Fibroblast of villous mesenchyme (primary cell): ENCODE measurements at regions not wholly inside any gene's neighbourhood (a gene's known extent, or its start where the extent isn't known, plus 50 kb on each side); places are given as distances from the start of the nearest gene placed in this dataset.

Experiments used
- DNase-seq: peaks from one replicate; pipeline ENCODE4 v3.0.0-alpha.2; 2010; ENCODE audit warnings: low read depth
- H3K4me3 ChIP-seq: 2 replicates; pipeline ENCODE4 v1.5.1; 2011; ENCODE audit warnings: low read depth, mild to moderate bottlenecking, low read length
- TF ChIP-seq, protein P1 (sequence below): IDR thresholded peaks from 2 replicates; pipeline ENCODE4 v1.5.1; 2012; ENCODE audit warnings: low read depth, mild to moderate bottlenecking, low read length; ENCODE audit not compliant: insufficient read depth

DNA sequence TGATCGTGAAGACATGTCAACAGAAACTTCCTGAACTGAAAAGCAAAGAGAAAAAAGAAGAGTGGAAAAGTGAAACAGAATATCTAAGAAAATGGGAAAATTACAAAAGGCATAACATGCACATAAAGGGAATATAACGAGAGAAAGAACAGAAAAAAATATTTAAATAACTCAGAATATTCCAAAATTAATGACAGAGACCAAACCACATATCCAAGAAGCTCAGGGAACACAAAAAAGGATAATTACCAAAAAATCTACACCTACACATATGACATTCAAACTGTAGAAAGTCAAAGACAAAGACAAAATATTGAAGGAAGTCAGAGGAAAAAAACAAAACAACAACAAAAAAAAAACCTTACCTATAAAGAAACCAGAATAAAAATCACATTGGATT, 105.5 kb downstream of the OR13A1 start:
- H3K4me3 ChIP-seq = no peak overlapping the region
- TF ChIP-seq, protein P1, sequence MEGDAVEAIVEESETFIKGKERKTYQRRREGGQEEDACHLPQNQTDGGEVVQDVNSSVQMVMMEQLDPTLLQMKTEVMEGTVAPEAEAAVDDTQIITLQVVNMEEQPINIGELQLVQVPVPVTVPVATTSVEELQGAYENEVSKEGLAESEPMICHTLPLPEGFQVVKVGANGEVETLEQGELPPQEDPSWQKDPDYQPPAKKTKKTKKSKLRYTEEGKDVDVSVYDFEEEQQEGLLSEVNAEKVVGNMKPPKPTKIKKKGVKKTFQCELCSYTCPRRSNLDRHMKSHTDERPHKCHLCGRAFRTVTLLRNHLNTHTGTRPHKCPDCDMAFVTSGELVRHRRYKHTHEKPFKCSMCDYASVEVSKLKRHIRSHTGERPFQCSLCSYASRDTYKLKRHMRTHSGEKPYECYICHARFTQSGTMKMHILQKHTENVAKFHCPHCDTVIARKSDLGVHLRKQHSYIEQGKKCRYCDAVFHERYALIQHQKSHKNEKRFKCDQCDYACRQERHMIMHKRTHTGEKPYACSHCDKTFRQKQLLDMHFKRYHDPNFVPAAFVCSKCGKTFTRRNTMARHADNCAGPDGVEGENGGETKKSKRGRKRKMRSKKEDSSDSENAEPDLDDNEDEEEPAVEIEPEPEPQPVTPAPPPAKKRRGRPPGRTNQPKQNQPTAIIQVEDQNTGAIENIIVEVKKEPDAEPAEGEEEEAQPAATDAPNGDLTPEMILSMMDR = no peak
- DNase-seq = no peak

DNA sequence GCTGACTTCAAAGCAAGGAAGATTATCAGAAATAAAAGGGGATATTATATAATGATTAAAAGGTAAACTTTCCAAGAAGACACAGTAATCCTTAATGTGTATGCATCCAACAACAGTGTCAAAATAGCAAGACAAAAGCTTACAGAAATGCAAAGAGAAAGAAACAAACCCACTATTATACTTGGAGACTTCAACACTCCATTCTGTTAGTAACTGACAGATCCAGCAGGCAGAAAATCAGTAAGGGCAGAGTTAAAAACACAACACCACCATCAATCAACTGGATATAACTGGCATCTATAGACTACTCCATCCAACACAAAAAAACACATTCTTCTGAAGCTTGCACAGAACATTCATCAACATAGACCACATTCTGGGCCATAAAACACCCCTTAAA, 103.8 kb downstream of the OR13A1 start:
- no peak for DNase-seq
- H3K4me3 ChIP-seq = no peak overlapping the region
- TF ChIP-seq, protein P1 = no peak

DNA sequence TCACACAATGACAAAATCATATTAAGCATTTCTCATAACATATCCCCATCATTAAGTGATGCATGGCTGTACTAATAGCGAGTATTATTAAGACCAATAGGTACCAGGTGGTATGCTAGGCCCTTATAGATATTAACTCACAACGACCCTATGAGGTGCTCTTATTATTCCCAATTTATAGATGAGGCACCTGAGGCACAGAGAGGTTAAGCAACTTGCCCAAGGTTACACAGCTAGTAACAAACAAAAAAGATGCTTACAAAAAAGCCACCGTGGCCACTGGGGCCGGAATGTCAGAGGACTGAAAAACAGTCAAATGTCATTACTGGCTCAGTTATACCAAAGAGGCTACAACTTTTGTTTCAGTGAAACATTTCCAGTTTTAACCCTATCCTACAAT, 96.0 kb downstream of the OR13A1 start:
- TF ChIP-seq, protein P1 = no peak
- no peak for DNase-seq
- no peak overlapping the region for H3K4me3 ChIP-seq

DNA sequence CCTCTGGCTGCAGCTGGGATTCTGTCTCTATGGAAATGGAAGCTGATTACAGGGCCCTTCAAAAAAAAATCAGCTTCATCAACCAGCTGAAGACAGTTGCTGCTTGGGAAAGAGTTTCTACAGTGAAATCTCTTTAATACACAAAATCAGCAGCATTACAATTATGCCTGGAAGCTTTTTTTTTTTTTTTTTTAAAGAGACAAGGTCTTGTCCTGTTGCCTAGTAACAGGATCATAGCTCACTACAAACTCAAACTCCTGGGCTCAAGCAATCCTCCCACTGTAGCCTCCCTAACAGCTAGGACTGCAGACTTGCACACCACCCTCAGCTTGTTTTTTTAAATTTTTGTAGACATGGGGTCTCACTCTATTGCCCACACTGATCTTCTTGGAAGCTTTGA, 94.5 kb downstream of the OR13A1 start:
- no peak overlapping the region for H3K4me3 ChIP-seq
- TF ChIP-seq, protein P1 = no peak
- no peak for DNase-seq

DNA sequence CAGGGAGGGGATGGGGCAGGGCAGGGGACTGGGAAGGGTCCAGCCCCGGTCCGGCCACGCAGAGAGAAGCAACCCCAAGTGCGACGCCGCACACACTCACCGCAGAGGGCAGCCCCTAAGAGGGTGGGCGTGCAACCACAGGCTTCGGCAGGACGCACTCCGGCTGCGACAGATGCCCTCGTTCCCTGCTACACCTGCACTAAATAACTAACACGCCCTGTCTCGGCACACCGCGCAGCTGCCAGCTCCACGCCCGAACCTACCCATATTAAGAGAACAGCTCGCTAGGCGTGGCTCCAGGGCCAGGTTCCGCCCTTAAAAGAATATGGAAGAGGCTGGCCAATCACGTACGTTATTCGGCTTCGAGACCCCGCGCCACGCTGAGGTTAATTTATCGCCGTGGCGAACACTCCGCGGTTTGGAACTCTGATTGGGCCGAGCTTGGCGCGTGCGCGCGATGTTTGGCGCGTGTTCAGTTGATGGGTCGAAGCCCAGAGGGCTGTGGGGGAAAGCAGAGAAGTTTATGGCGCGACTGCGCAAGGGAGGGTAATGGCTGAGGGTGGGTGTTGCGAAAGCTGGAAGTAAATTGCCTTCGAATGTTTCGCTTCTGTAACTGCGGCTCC, 91.1 kb downstream of the OR13A1 start:
- TF ChIP-seq, protein P1 = no peak
- no peak overlapping the region for H3K4me3 ChIP-seq
- no peak for DNase-seq

DNA sequence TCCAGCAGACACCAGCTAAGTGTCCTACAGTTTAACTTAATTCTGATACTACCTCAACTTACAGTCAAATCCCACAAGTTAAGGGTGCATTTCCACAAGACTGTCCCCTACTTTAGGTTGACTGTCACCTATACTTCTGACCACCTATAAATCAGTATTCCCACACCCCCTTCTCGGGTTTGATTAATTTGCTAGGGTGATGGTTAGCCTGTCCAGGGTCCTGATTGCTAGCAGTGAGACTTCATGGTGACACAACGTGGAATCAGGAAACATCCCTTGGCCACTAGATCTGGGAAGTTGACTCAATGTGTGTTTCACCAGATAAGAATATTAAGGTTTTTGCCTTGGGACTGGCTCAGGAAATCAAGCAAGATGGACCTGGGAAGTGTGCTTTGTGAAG, 88.4 kb downstream of the OR13A1 start:
- TF ChIP-seq, protein P1 = no peak
- H3K4me3 ChIP-seq = no peak overlapping the region
- no peak for DNase-seq

DNA sequence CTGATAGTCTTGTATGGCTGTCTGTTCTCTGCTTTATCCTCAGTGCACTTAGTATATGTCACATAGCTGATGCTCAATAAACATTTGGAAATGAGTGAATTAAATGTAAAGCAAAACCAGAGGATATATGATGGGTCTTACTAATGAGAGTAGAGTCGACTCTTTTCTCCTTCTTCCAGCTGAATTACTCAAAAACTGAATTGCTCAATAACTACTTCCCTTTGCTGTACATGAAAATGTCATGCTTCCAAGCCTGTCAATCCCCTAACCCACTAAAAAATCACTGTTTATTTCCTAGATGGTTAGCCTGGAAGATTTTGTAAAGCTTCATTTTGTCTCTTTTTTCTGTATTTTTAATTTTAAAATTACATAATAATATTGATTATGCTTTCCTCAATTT, 88.0 kb downstream of the OR13A1 start:
- no peak for DNase-seq
- H3K4me3 ChIP-seq = no peak overlapping the region
- TF ChIP-seq, protein P1 = no peak
